WTC11 (cell line): ENCODE measurements at regions not wholly inside any gene's neighbourhood (a gene's known extent, or its start where the extent isn't known, plus 50 kb on each side); places are given as distances from the start of the nearest gene placed in this dataset.

Experiments used
- ATAC-seq: fragments of 200-7000 bp; cut with Tn5 transposase; 2 replicates; pipeline ENCODE4 v1.10.0; 2021; ENCODE audit warnings: mild to moderate bottlenecking, moderate library complexity
- CTCF ChIA-PET: fragments of 300-600 bp; sonication (Branson Sonifier 250); formaldehyde crosslinking; loops from one replicate; lab custom pipeline; 2021; ENCODE audit warnings: antibody characterized with exemption; lab: Charles Lee
- POLR2A ChIA-PET: fragments of 350-600 bp; sonication (Branson Sonifier 250); formaldehyde crosslinking; loops from one replicate; lab custom pipeline; 2021; ENCODE audit warnings: antibody characterized with exemption; lab: Charles Lee
- DNase-seq: peaks from one replicate; pipeline ENCODE4 v3.0.0; 2021; ENCODE audit warnings: low spot score
- H3K27ac Mint-ChIP-seq: 2 replicates; pipeline ENCODE4 v1.8.0; 2021; ENCODE audit warnings: mixed read lengths
- H3K27me3 Mint-ChIP-seq: 2 replicates; pipeline ENCODE4 v1.8.0; 2021; ENCODE audit warnings: low read depth, mild to moderate bottlenecking, moderate library complexity, mixed read lengths
- H3K36me3 Mint-ChIP-seq: 2 replicates; pipeline ENCODE4 v1.8.0; 2021; ENCODE audit warnings: mixed read lengths
- H3K4me1 Mint-ChIP-seq: 2 replicates; pipeline ENCODE4 v1.8.0; 2022; ENCODE audit warnings: mixed read lengths
- H3K4me3 Mint-ChIP-seq: 2 replicates; pipeline ENCODE4 v1.8.0; 2021; ENCODE audit warnings: mild to moderate bottlenecking, moderate library complexity, mixed read lengths
- H3K9me3 Mint-ChIP-seq: 2 replicates; pipeline ENCODE4 v1.8.0; 2021; ENCODE audit warnings: mixed read lengths
- AFF4 ChIP-seq: sonication (generic); formaldehyde crosslinking; IDR thresholded peaks from 2 replicates; pipeline ENCODE4 v1.8.1; 2023; ENCODE audit warnings: mild to moderate bottlenecking, missing genetic modification reagents, borderline replicate concordance
- ATF1 ChIP-seq: sonication (generic); formaldehyde crosslinking; IDR thresholded peaks from 2 replicates; pipeline ENCODE4 v1.8.1; 2023; ENCODE audit warnings: mild to moderate bottlenecking, moderate library complexity, missing genetic modification reagents
- CBFB ChIP-seq: sonication (generic); formaldehyde crosslinking; IDR thresholded peaks from 2 replicates; pipeline ENCODE4 v1.8.1; 2022; ENCODE audit warnings: mild to moderate bottlenecking, low read depth, missing genetic modification reagents
- E2F4 ChIP-seq: sonication (generic); formaldehyde crosslinking; IDR thresholded peaks from 2 replicates; pipeline ENCODE4 v1.8.1; 2022; ENCODE audit warnings: low read depth, mild to moderate bottlenecking, moderate library complexity, missing genetic modification reagents, borderline replicate concordance
- ELF4 ChIP-seq: sonication (generic); formaldehyde crosslinking; IDR thresholded peaks from 2 replicates; pipeline ENCODE4 v1.8.1; 2022; ENCODE audit warnings: low read depth, mild to moderate bottlenecking, moderate library complexity, missing genetic modification reagents
- ESRRA ChIP-seq: sonication (generic); formaldehyde crosslinking; IDR thresholded peaks from 2 replicates; pipeline ENCODE4 v1.8.1; 2022; ENCODE audit warnings: mild to moderate bottlenecking, missing genetic modification reagents, borderline replicate concordance
- GABPB1 ChIP-seq: sonication (generic); formaldehyde crosslinking; IDR thresholded peaks from 2 replicates; pipeline ENCODE4 v1.8.1; 2023; ENCODE audit warnings: mild to moderate bottlenecking, missing genetic modification reagents
- GRHL2 ChIP-seq: fragments of 250-450 bp; sonication (Bioruptor Pico); IDR thresholded peaks from 2 replicates; pipeline ENCODE4 v1.8.0; 2022; ENCODE audit warnings: mild to moderate bottlenecking, moderate library complexity; ENCODE audit not compliant: insufficient replicate concordance, severe bottlenecking
- HMGA2 ChIP-seq: fragments of 250-450 bp; sonication (Bioruptor Pico); IDR thresholded peaks from 2 replicates; pipeline ENCODE4 v1.4.0; 2021; ENCODE audit warnings: mild to moderate bottlenecking, moderate library complexity
- IRF1 ChIP-seq: sonication (generic); formaldehyde crosslinking; IDR thresholded peaks from 2 replicates; pipeline ENCODE4 v1.8.0; 2023; ENCODE audit warnings: missing genetic modification reagents
- MYBL2 ChIP-seq: sonication (generic); formaldehyde crosslinking; IDR thresholded peaks from 2 replicates; pipeline ENCODE4 v1.8.1; 2023; ENCODE audit warnings: mild to moderate bottlenecking, moderate library complexity, missing genetic modification reagents
- NR2C2 ChIP-seq: sonication (generic); formaldehyde crosslinking; IDR thresholded peaks from 2 replicates; pipeline ENCODE4 v1.8.0; 2022; ENCODE audit warnings: mild to moderate bottlenecking, missing genetic modification reagents
- SMAD3 ChIP-seq: sonication (generic); formaldehyde crosslinking; IDR thresholded peaks from 2 replicates; pipeline ENCODE4 v1.8.0; 2022; ENCODE audit warnings: missing genetic modification reagents, mild to moderate bottlenecking, borderline replicate concordance
- SMAD4 ChIP-seq: sonication (generic); formaldehyde crosslinking; IDR thresholded peaks from 2 replicates; pipeline ENCODE4 v1.8.0; 2022; ENCODE audit warnings: mild to moderate bottlenecking, missing genetic modification reagents
- SOX15 ChIP-seq: fragments of 250-450 bp; sonication (Bioruptor Pico); IDR thresholded peaks from 2 replicates; pipeline ENCODE4 v1.9.0; 2021; ENCODE audit warnings: mild to moderate bottlenecking
- ZNF121 ChIP-seq: sonication (generic); formaldehyde crosslinking; IDR thresholded peaks from 2 replicates; pipeline ENCODE4 v1.8.0; 2023; ENCODE audit warnings: missing genetic modification reagents
- ZNF219 ChIP-seq: sonication (generic); formaldehyde crosslinking; IDR thresholded peaks from 2 replicates; pipeline ENCODE4 v1.8.0; 2023; ENCODE audit warnings: missing genetic modification reagents, mild to moderate bottlenecking, borderline replicate concordance
- TF ChIP-seq, protein P1 (sequence below): sonication (generic); formaldehyde crosslinking; IDR thresholded peaks from 2 replicates; pipeline ENCODE4 v1.8.1; 2023; ENCODE audit warnings: mild to moderate bottlenecking, missing genetic modification reagents, moderate library complexity
- TF ChIP-seq, protein P2 (sequence below): fragments of 250-450 bp; sonication (Bioruptor Pico); IDR thresholded peaks from 2 replicates; pipeline ENCODE4 v1.8.0; 2021; ENCODE audit warnings: mild to moderate bottlenecking
- TF ChIP-seq, protein P3 (sequence below): fragments of 250-450 bp; sonication (Bioruptor Pico); IDR thresholded peaks from 2 replicates; pipeline ENCODE4 v1.9.0; 2021; ENCODE audit warnings: mild to moderate bottlenecking

DNA sequence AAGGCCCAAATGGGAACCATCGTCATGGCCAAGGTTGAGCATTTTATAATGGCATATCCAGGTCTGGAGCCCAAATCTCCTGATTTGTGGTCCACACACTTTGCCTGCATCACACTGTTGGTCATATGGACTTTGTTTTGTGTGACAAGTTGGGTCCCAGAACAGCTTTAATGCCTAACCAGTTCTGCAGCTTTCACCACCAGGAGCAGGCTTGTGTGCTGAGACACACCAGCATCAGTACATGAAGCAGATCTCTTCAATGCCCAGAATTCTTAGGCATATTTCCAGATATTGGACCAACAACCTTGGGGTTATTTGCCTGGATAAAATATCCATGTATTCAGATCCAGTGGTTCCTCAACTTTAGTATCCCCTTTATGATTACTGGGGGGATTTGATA, 371.3 kb downstream of the FBXW7 start:
- H3K27ac Mint-ChIP-seq = no peak overlapping the region
- H3K36me3 Mint-ChIP-seq = no peaks in the 10 kb centered on the region
- ChIA-PET CTCF (no interaction called here), POLR2A (no interaction called here)
- DNase-seq = no peak
- H3K27me3 Mint-ChIP-seq = no peaks in the 10 kb centered on the region; the same call in 1 of the 2 replicates
- no peak for ATAC-seq
- TF ChIP-seq GABPB1 (CRISPR knock-in tag) = no peak
- no peak for TF ChIP-seq AFF4 (CRISPR knock-in tag)
- no peak for TF ChIP-seq CBFB
- TF ChIP-seq, protein P1, sequence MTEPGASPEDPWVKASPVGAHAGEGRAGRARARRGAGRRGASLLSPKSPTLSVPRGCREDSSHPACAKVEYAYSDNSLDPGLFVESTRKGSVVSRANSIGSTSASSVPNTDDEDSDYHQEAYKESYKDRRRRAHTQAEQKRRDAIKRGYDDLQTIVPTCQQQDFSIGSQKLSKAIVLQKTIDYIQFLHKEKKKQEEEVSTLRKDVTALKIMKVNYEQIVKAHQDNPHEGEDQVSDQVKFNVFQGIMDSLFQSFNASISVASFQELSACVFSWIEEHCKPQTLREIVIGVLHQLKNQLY = no peak
- TF ChIP-seq ZNF121 (CRISPR knock-in tag) = no peak
- TF ChIP-seq, protein P2, sequence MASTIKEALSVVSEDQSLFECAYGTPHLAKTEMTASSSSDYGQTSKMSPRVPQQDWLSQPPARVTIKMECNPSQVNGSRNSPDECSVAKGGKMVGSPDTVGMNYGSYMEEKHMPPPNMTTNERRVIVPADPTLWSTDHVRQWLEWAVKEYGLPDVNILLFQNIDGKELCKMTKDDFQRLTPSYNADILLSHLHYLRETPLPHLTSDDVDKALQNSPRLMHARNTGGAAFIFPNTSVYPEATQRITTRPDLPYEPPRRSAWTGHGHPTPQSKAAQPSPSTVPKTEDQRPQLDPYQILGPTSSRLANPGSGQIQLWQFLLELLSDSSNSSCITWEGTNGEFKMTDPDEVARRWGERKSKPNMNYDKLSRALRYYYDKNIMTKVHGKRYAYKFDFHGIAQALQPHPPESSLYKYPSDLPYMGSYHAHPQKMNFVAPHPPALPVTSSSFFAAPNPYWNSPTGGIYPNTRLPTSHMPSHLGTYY = no peak
- no peak for TF ChIP-seq E2F4 (CRISPR knock-in tag)
- TF ChIP-seq GRHL2 (CRISPR knock-in tag) = no peak
- no peak for TF ChIP-seq NR2C2 (CRISPR knock-in tag)
- no peak for TF ChIP-seq IRF1 (CRISPR knock-in tag)
- no peak for TF ChIP-seq ATF1 (CRISPR knock-in tag)
- no peak for TF ChIP-seq ZNF219 (CRISPR knock-in tag)
- TF ChIP-seq SMAD4 (CRISPR knock-in tag) = no peak
- no peak for TF ChIP-seq ESRRA
- no peak for TF ChIP-seq MYBL2 (CRISPR knock-in tag)
- no peak for TF ChIP-seq SMAD3 (CRISPR knock-in tag)
- no peak for TF ChIP-seq ELF4 (CRISPR knock-in tag)
- no peak for TF ChIP-seq SOX15 (CRISPR knock-in tag)
- TF ChIP-seq, protein P3, sequence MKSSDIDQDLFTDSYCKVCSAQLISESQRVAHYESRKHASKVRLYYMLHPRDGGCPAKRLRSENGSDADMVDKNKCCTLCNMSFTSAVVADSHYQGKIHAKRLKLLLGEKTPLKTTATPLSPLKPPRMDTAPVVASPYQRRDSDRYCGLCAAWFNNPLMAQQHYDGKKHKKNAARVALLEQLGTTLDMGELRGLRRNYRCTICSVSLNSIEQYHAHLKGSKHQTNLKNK (CRISPR knock-in tag) = no peak
- TF ChIP-seq HMGA2 (CRISPR knock-in tag) = no peak
- peaks cover 37% of the 10 kb centered on the region for H3K4me1 Mint-ChIP-seq
- no peak overlapping the region for H3K4me3 Mint-ChIP-seq
- H3K9me3 Mint-ChIP-seq = no peaks in the 10 kb centered on the region
